Stimulated activated CD8-positive, alpha-beta memory T cell treated with anti-CD3 and anti-CD28 coated beads, Interleukin-2, amount 100 ng/mL, for 1 hour (primary cell): ENCODE measurements at regions not wholly inside any gene's neighbourhood (a gene's known extent, or its start where the extent isn't known, plus 50 kb on each side); places are given as distances from the start of the nearest gene placed in this dataset.
"Not testable (repeated sequence)": the region's sequence is repeated elsewhere in the genome, so short reads cannot be mapped to it uniquely, and the experiment has no call there.

Experiments used
- DNase-seq, 2 donors: peaks; one replicate each; pipeline ENCODE4 v3.0.0-alpha.2; 2020; ENCODE audit warnings: low read depth in 2 of 2

DNA sequence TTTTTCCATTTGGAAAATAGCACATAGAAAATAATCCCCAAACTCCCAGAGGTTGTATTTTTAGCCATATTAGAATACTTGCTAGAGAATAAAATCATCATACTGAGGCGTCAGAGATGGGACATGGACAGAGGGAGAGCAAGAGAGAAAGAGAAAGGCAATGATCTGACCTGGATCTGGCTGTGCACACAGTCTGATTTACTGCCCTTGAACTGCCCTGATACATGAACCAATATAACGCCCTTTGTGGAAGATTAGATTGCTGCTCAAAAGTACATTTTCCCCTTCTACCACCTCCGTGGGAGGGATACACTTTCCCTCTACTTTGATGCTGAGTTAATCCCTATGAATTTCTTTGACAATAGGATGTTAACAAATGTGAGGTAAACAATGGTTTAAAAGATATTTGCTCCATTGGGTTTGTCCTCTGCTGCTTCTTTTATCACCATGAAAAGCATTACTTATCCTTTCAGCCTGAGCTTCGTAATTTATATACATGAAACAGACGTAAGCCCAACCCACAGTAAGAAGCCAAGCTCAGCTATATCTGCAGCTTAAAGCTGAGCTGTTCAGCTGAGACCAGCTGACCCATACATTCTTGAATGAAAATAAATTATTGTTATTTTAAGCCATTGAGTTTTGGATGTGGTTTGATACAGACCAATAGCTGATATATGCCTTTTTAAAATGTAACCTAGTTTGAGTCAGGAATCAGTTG, 1664.6 kb upstream of the CELF4 start:
- DNase-seq = no peak

- DNase-seq = not testable (repeated sequence)
Measured at GRCh38 chr18:39227769-39228168, 1662.2 kb upstream of the CELF4 start.

- DNase-seq = no peak
Measured at GRCh38 chr18:39225373-39225772, 1659.8 kb upstream of the CELF4 start.

DNA sequence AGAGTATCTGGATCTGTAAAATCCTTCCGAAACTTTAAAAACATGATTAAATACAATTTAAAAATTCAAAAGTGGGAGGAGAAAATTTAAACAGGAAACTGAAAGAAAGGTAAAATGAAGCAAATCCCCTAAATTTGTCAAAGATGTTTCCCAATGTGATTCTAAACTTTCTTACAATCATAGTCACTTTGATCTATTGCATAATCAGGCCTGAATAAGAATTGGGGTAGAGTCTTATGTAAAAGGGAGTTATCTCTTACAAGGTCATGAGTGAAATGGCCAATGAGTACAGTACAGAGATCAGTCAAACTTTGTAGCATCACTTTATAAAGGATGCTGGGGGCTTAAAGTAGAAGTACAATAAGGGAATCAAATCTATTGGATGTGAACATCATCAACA, 1657.7 kb upstream of the CELF4 start:
- DNase-seq = no peak

DNA sequence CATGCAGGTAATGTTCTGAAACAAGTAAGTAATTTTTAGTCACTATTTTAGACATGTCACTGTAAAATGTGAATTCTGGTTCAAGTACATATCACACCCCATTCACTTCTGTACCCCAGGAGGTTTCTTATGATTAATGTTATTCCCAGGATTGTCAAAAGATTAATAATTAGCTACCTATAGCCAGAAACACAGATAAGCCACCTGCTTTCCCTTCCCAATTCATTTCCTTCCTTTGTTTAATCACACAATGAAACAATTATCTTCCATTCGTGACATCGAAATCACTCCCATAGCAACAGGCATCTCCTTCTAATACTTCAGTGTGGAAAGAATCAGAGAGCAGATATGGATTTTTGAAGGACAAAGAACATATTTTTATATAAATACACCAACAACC, 1650.3 kb upstream of the CELF4 start:
- no peak for DNase-seq

DNA sequence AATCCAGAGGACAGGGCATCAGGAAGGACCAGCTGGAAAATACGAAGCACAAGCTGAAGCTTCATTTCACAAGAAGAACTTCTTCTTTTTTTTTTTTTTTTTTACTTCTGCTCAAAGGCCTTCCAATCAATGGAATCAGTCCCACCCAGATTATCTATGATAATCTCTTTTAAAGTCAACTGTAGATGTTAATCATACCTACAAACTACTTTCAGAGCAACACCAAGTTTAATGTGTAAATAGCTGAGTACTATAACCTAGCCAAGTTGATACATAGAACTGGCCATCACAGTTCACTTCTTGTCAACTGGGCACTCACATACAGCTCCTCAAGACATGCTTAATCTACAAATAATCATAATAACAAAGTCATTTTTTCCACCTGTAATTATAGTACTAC, 1645.9 kb upstream of the CELF4 start:
- DNase-seq = no peak

DNA sequence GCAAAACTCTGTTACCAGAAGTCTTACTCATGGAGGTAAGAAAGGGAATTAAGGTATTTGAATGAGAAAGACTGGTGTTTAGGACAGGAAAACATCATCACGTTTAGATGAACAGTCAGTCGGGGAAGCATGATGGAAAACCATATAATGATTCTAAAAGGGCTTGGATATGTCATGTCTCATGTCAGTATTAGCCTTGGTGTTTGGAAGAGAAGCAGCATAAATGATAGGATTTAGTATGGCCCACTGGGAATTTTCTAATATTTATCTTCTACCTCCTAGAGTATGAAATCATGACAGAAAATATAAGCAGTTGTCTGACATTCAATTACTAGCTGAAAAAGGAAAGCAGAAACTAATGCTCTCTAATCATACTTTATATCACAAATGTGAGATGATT, 1643.6 kb upstream of the CELF4 start:
- no peak for DNase-seq

DNA sequence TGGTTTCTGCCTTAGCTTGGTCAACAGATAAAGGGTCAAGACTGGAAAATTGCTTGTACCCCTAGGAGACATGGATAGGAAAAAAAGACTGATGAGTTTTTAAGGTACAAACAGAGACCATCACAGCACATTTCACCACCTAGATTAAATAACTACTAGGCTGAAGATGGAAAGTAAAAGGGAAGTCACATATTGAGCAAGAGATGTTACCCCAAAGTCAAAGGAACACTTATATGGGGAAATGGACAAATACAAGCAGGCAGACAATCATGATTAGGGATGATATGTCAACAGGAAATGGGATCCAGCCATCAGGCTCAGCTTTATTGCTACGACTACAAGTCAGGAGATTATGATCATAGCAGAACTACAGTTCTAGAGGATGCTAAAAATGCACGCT, 1643.1 kb upstream of the CELF4 start:
- no peak for DNase-seq

DNA sequence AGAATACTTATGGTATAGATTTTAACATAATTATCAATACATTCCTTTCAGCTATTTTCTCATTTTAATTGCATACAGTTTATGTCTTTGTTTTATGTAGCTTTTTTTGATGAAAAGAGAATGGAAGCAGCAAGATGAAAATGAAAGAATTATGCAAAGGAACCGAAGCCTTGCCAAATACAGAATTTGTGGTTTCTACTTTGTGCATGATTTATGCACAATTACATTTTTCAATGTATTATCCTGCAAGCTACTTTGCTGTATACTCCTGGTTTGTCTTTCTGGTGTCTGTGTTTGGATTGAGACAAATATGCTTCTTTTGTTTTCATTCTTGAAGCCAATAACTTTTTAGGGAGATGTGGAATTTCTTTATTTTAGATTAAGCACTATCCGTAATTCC, 1642.6 kb upstream of the CELF4 start:
- DNase-seq = no peak

DNA sequence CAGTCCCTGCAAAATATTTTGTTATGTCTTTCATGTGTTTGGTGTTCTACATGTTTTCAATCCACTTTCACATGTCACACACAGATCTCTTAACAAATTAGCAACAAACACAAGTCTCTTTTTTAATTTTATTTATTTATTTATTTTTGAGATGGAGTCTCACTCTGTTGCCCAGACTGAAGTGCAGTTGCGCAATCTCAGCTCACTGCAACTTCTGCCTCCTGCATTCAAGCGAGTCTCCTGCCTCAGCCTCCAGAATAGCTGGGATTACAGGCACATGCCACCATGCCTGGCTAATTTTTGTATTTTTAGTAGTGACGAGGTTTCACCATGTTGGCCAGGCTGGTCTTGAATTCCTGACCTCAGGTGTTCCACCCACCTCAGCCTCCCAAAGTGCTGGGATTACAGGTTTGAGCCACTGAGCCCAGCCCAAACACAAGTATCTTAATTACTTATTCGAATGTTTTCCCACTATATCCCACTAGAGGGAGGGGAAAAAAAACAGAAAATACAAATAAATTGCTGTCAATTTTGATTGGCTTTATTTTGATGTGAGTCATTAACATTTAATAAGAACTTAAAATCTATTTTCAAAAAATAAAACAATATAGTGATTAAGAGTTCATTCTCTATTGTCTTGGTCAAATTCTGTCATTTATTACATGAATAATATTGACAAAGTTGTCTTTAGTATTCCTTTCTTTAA, 1641.0 kb upstream of the CELF4 start:
- not testable (repeated sequence) for DNase-seq

DNA sequence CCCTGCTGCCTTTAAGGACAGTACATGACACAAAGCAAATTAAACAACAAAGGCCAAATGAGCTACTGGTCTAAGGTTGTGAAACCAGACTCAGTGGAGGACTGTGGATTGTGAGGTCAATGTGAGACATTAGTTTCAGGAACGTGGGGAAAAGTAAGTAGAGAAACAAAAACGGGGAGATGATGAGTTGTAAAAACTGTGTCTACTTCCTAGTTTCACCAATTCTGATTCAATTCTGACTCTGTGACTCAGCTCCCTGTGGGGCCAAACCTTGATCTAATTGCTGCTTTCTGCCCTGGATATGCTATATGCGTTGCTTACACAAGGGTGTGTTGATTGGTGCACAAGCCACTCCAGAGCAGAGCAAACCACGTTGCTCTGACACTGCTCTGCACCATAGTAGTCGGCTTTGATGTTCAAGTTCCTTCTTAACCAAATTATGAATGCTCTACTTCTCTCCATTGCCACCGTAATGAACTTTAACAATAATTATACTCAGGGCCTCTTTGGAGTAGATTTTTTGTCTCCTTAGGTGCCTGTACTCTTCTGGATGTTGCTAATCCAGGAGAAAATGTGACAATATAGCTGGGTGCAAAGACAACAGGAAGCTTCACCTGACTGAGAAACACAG, 1640.1 kb upstream of the CELF4 start:
- no peak for DNase-seq

DNA sequence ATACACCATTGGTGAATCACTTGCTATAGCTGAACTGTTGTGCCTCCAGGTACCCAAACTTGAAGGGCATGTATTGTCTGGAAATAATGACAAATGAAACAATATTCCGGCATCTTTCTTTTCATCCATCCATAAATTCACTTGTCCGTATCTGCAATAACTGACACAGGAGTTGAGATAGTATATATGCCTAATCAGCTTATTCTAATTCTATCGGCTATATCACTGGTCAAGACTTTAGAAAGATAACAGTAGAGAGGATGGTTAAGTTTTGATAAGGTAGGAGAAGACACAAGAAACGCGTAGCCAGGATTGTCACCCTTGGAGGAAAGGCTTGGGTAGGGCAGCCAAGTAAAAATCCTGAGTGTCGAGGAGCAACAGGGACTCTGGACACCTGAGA, 1634.6 kb upstream of the CELF4 start:
- DNase-seq = no peak

GRCh38 chr18:39199231-39199855, 1633.7 kb upstream of the CELF4 start:
- DNase-seq = no peak

GRCh38 chr18:39198376-39198775, 1632.8 kb upstream of the CELF4 start:
- no peak for DNase-seq

DNA sequence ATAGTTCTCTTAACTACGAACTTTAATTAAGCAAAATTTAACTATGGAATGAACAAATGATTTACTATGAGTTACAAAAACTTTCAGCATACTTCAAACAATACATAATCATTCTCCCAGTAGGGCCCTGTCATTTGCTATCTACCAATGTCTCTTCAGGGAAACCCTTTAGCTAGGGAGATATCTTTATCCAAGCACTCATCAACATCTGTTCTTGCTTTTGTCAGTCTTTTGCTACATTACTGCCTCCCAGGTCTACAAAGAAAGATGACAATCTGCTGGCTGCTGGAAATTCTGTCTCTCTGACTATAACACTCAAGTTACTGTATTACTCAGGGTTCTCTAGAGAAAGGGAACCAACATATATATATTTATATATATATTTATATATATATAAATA, 1626.3 kb upstream of the CELF4 start:
- DNase-seq = no peak

- no peak for DNase-seq
Measured at GRCh38 chr18:39191058-39191457, 1625.5 kb upstream of the CELF4 start.

GRCh38 chr18:39190508-39190907, 1624.9 kb upstream of the CELF4 start:
- DNase-seq = no peak

GRCh38 chr18:39188278-39188677, 1622.7 kb upstream of the CELF4 start:
- no peak for DNase-seq

- no peak for DNase-seq
Measured at GRCh38 chr18:39186008-39186407, 1620.4 kb upstream of the CELF4 start.

- DNase-seq = no peak
Measured at GRCh38 chr18:39184176-39184575, 1618.6 kb upstream of the CELF4 start.

DNA sequence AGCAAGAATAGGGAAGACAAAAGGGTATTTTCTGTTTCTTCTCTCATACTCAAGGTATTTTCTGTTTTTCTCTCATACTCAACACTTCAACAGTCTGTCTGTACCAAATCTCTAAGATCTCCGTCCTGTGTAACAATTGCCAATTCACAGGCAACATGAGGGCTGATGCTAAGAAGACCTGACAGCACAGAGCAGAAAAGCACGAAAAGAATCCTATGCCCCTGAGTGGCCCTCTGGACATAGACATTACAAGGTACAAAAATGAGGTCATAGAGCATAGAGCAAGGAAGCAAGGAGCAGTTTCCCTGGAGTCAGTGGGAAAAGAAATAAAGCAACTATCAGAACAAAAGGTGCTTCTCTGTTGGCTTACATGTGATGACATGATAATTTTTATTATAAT, 1612.6 kb upstream of the CELF4 start:
- no peak for DNase-seq

- no peak for DNase-seq
Measured at GRCh38 chr18:39172695-39173421, 1607.3 kb upstream of the CELF4 start.
